Hypothalamus (tissue), 51 donors: ENCODE measurements at regions not wholly inside any gene's neighbourhood (a gene's known extent, or its start where the extent isn't known, plus 50 kb on each side); places are given as distances from the start of the nearest gene placed in this dataset.
"Not testable (repeated sequence)": the region's sequence is repeated elsewhere in the genome, so short reads cannot be mapped to it uniquely, and the experiment has no call there.

Experiments
- DNase-seq, 51 donors: peaks; one replicate each; lab custom pipeline; 2025; lab: John Stamatoyannopoulos, UW

DNA sequence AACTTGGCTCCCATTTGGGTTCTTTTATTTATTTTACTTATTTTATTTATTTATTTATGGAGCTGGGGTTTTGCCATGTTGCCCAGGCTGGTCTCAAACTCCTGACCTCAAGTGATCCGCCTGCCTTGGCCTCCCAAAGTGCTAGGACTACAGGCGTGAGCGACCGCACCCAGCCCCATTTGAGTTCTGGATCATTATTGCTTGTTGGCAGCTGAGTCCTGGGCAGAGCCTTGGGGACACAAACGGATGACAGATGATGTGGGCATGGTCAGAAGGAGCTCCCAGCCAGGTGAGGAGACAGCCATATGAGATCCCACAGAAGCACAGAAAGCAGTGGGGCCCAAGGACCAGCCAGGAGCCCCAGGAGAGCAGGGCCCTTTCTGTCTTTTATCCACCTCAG lies 254.0 kb downstream of the MATN1 start:
- DNase-seq = no peak

- DNase-seq = no peak
These were observed 256.3 kb downstream of the MATN1 start for GRCh38 chr1:30467101-30467500.

- no peak for DNase-seq
These were observed 256.8 kb downstream of the MATN1 start for GRCh38 chr1:30466610-30467009.

- no peak for DNase-seq
These were observed 257.4 kb downstream of the MATN1 start for GRCh38 chr1:30466026-30466425.

DNA sequence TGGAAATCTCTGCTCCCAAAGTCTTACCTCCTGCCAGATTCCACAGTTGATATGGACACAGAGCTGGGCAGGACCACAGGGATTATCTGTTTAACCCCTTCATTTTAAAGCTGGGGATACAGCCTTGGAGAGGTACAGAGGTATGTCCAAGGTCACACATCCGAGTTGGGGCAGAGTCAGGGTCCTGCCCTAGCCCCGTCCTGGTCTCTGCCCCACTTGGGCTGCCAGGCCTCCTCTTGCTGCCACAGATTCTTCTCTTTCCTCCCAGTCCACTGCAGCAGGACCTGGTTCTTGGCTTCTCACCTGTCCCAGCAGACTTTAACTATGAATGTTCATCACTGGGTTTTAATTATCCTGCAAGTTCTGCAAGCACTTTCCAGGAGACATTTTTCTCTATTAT lies 258.3 kb downstream of the MATN1 start:
- no peak for DNase-seq

GRCh38 chr1:30464187-30464617 lies 259.2 kb downstream of the MATN1 start:
- DNase-seq = no peak

DNA sequence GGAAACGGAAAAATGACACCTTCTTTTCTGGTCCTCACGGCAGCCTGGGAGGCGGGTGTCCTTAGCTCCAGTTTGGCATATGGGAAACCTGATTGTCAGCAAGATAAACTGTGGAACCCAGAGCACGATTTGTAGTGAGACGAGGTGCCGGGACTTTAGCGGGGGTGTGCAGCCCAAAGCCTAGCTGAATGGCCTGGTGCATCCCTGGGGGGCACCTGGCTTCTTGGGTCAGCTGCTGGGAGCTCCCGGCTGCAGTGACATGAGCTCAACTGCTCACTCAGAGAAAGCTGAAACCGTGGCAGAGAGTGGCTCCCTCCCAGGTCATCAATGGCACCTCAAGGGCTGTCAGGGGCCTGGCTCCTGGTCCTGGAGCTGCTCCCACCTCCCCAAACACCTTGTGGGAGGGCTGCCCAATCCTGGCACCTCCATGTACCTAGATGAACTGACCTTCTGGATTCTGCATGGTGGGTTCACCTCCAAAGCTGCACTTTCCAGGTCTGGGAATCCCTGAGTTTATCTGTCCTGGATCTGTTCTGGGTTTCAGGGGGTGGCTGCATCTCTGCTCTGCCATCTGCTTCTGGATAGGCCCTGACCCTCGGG lies 260.5 kb downstream of the MATN1 start:
- no peak for DNase-seq

GRCh38 chr1:30462166-30462565 lies 261.2 kb downstream of the MATN1 start:
- no peak for DNase-seq

GRCh38 chr1:30461640-30462039 lies 261.7 kb downstream of the MATN1 start:
- DNase-seq = no peak

DNA sequence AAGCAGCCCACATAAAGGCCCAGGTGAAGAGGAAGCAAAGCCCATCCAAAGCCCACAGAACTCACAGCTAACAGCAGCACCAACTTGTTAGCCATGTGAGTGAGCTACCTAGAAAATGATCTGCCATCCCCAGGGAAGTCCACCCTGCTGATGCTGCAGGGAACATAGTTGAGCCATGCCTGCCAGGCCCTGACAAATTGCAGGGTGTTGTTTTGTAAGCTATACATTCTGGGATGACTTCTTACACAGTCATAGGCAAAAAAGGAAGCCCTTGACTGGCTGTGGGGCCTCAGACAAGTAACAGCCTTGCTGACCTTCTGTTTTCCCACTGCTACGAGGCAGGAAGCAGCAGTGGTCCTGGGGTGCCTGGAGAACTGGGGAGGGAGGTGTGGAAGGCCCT lies 262.7 kb downstream of the MATN1 start:
- DNase-seq = no peak

DNA sequence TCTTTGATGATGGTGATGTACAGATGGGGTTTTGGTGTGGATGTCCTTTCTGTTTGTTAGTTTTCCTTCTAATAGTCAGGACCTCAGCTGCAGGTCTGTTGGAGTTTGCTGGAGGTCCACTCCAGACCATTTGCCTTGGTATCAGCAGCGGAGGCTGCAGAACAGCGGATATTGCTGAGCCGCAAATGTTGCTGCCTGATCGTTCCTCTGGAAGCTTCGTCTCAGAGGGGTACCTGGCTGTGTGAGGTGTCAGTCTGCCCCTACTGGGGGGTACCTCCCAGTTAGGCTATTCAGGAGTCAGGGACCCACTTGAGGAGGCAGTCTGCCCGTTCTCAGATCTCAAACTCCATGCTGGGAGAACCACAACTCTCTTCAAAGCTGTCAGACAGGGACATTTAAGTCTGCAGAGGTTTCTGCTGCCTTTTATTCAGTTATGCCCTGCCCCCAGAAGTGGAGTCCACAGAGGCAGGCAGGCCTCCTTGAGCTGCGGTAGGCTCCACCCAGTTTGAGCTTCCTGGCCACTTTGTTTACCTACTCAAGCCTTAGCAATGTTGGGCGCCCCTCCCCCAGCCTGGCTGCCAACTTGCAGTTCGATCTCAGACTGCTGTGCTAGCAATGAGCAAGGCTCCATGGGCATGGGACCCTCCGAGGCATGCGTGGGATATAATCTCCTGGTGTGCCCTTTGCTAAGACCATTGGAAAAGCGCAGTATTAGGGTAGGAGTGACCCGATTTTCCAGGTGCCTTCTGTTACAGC lies 264.5 kb downstream of the MATN1 start:
- DNase-seq = not testable (repeated sequence)

GRCh38 chr1:30452925-30453324 lies 270.5 kb downstream of the MATN1 start:
- DNase-seq = no peak

- no peak for DNase-seq
These were observed 271.2 kb downstream of the MATN1 start for GRCh38 chr1:30452170-30452569.

DNA sequence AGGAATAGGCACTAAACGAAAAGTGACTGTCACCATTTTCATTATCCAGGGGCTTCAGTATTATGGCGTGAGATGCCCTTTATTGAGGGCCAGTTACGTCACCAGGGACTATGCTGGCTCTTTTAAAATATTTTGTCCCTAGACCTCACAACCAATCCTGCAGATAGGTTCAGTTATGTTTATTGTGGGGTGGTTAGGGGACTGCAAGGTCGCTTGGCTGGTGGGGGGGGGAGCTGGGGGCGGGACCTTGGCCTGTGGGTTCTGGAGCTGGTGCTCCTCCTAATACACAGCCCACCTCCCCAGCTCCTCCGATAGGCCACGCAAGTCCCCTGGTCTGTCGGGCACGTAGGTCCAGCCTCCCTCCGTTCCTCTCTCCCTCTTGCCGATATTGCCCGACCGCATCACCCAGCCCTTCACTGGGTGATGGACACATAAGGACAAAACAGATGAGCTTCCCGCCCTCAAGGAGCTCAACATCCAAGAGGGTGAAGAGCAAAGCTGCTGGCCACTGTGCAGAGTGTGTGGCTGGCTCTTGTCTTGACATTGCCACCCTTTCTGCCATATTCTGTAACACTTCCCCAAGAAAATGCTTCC lies 271.8 kb downstream of the MATN1 start:
- DNase-seq = no peak

GRCh38 chr1:30450818-30451233 lies 272.6 kb downstream of the MATN1 start:
- DNase-seq = no peak

GRCh38 chr1:30450148-30450817 lies 273.1 kb downstream of the MATN1 start:
- DNase-seq = no peak

DNA sequence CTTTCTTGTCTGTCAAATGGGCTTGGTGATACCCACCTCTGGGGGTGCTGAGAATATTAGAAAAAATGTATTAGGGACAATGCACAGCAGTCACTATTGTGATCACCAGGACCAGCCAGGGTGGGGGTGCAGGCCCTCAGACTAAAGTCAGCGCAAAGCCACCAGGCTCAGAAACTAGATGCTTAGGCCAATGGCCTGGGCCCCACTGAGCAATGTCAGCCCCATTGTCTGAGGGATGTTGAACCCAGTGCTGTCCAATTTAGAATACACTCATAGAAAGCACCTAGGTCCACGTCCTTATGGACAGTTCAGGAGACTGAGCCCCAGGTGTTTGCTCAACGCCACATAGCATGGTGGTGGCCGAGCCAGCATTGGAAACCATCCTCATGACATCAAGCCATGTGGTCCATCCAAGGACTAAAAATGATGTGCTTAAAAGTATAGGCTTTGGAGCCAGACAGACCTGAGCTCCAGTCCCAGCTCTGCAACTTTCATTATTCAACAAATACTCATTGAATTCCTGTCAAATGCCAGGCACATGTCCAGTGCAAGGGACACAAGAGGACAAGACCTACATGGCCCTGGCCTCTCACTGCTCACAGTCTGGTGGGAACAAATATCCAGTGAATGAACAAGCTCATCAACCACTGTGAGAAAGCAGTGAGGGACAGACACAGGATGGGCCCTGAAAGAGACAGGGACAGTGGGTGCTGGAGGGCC lies 273.8 kb downstream of the MATN1 start:
- no peak for DNase-seq

- DNase-seq = no peak
These were observed 274.4 kb downstream of the MATN1 start for GRCh38 chr1:30449003-30449402.

- DNase-seq = no peak
These were observed 275.7 kb downstream of the MATN1 start for GRCh38 chr1:30447701-30448100.

DNA sequence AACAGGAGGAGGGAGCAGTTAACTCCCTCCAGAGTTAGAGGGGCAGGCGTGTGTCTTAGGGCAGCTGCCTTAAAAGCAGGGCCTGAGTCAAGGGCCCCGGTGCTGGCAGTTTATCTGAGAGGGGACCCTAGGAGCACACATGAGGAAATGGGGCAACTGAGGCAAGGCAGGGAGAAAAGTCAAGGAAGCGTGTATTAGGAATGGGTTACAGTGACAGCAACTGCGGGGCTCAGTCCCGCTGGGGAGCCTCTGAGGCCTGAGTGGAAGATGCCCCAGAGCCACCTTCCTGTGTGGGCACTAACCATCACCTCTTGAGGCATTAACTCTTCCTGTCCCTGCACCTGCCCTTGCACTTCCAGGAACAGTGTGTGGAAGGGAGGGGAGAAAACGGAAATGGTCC lies 276.3 kb downstream of the MATN1 start:
- DNase-seq = no peak

GRCh38 chr1:30446508-30446907 lies 276.9 kb downstream of the MATN1 start:
- no peak for DNase-seq
